Colonic mucosa (tissue), 4 donors: ENCODE measurements at regions not wholly inside any gene's neighbourhood (a gene's known extent, or its start where the extent isn't known, plus 50 kb on each side); places are given as distances from the start of the nearest gene placed in this dataset.

Experiments used
- DNase-seq: peaks from one replicate; pipeline ENCODE4 v3.0.0-alpha.2; 2020
- H3K27ac ChIP-seq: fragments of 200-600 bp; one replicate; pipeline ENCODE4 v1.8.0; 2021
- H3K27me3 ChIP-seq: fragments of 200-600 bp; one replicate; pipeline ENCODE4 v1.8.0; 2021
- H3K36me3 ChIP-seq: fragments of 200-600 bp; one replicate; pipeline ENCODE4 v1.8.0; 2021
- H3K4me1 ChIP-seq: fragments of 200-600 bp; one replicate; pipeline ENCODE4 v1.8.0; 2021; ENCODE audit warnings: mild to moderate bottlenecking
- H3K4me3 ChIP-seq: fragments of 200-600 bp; one replicate; pipeline ENCODE4 v1.8.0; 2021
- H3K9ac ChIP-seq, 2 donors: one replicate each; pipeline ENCODE4 v1.7.0; 2013; ENCODE audit warnings: control low read depth in 2 of 2, low read depth in 2 of 2, low read length in 2 of 2
- H3K9me3 ChIP-seq: fragments of 200-600 bp; one replicate; pipeline ENCODE4 v1.8.0; 2021
- intact Hi-C: fragments of 100-400 bp; cut with DNase I; formaldehyde crosslinking; loops from one replicate; pipeline ENCODE4 v1.14.1; 2022
- TF ChIP-seq, protein P1 (sequence below): fragments of 200-600 bp; IDR thresholded peaks from one replicate; pipeline ENCODE4 v1.8.0; 2022; ENCODE audit warnings: antibody characterized with exemption, mild to moderate bottlenecking
- donor health status: healthy.
- donor health status: DM: no; HTN: no; CAD: no.
- donor health status: DM: no; HTN: no; CAD: no.

DNA sequence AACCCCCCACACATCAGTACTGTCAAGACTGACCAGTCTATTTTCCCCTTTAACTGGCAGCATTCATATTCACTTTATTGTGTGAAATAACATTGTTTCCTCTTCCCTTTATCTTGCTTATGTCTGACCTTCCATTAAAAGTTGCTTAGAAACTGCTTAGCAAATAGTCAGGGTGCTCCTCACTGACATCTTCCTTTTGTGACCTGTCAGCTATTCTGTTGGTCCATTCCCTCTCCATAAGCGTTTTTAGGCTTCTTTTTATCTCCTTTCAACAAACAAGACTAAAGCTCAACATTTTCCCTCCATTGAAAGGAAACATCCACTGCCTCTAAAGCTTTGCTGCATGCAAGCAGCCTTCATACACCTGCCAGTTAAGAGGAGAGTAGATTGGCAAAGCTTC is 147.7 kb upstream of the VGLL2 start:
- no peak overlapping the region for H3K27ac ChIP-seq
- no peak overlapping the region for H3K9ac ChIP-seq
- no peaks in the 10 kb centered on the region for H3K4me1 ChIP-seq
- intact Hi-C loops = no loop called here
- no peaks in the 10 kb centered on the region for H3K36me3 ChIP-seq
- TF ChIP-seq, protein P1, sequence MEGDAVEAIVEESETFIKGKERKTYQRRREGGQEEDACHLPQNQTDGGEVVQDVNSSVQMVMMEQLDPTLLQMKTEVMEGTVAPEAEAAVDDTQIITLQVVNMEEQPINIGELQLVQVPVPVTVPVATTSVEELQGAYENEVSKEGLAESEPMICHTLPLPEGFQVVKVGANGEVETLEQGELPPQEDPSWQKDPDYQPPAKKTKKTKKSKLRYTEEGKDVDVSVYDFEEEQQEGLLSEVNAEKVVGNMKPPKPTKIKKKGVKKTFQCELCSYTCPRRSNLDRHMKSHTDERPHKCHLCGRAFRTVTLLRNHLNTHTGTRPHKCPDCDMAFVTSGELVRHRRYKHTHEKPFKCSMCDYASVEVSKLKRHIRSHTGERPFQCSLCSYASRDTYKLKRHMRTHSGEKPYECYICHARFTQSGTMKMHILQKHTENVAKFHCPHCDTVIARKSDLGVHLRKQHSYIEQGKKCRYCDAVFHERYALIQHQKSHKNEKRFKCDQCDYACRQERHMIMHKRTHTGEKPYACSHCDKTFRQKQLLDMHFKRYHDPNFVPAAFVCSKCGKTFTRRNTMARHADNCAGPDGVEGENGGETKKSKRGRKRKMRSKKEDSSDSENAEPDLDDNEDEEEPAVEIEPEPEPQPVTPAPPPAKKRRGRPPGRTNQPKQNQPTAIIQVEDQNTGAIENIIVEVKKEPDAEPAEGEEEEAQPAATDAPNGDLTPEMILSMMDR = no peak
- H3K9me3 ChIP-seq = no peaks in the 10 kb centered on the region
- DNase-seq = no peak
- H3K27me3 ChIP-seq = no peaks in the 10 kb centered on the region
- H3K4me3 ChIP-seq = no peak overlapping the region

DNA sequence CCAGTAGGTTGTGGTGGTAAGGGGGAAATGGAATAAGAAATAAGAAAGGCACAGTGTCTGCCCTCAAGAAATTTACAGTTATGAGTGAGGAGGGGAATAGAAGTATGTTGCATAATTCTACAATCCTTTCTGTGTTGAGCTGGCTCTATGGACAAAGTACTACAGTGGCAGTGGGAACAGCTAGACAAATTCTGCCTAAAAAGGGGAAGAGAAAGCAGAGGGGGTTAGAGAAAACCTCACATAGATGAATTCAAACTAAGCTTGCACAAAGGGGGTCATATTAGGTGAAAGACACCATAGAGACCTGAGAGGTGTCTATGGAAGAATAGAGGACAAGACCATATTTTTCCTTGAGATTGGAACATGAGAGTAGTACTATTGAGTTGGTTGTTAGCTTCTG is 146.9 kb upstream of the VGLL2 start:
- Histone ChIP-seq H3K9ac (no peak overlapping the region), H3K9me3 (no peaks in the 10 kb centered on the region), H3K4me3 (no peak overlapping the region), H3K27me3 (no peaks in the 10 kb centered on the region), H3K27ac (no peak overlapping the region), H3K36me3 (no peaks in the 10 kb centered on the region), H3K4me1 (no peaks in the 10 kb centered on the region)
- intact Hi-C loops = no loop called here
- TF ChIP-seq, protein P1 = no peak
- DNase-seq = no peak

DNA sequence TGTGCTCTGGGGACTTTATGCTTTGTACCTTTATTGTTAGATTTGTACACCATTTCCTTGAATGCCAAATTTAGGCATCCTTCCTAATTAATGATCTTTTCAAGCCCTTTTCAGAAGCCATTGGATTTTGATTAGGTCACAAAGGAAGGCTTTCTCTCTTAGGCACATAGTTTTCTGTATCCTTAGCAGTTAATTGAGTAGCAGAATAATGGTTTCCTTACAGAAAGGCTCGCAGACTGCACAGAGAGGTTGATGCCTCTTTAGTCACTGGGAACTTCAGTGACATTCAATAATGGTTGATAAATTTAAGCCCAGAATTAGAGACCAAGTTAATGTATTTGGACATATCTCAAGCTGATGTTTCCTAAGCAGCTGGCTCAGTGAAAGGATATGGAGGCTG is 139.1 kb upstream of the VGLL2 start:
- no peak overlapping the region for H3K9ac ChIP-seq
- H3K36me3 ChIP-seq = no peaks in the 10 kb centered on the region
- H3K9me3 ChIP-seq = no peaks in the 10 kb centered on the region
- intact Hi-C loops = no loop called here
- no peak for DNase-seq
- H3K27me3 ChIP-seq = no peaks in the 10 kb centered on the region
- TF ChIP-seq, protein P1 = no peak
- no peaks in the 10 kb centered on the region for H3K4me1 ChIP-seq
- no peak overlapping the region for H3K4me3 ChIP-seq
- H3K27ac ChIP-seq = no peak overlapping the region

DNA sequence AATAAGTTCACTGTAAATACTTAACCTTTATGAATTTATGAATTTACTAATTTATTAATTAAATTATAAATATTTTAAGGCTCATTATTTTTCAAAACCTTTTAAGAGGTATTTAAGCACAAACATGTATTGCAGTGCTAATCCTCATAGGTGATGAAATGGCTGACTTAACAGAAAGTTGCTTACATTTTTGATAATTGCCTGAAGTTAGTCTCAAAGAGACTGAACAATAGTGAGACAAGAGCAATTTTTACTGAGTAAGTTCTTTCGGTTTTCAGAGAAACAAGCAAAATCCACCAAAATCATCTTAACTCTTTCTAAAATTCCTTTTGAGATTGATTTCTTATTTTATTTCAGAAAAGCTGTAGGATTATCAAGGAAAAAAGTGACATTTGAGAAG is 137.3 kb upstream of the VGLL2 start:
- Histone ChIP-seq H3K27me3 (no peaks in the 10 kb centered on the region), H3K9me3 (no peaks in the 10 kb centered on the region), H3K36me3 (no peaks in the 10 kb centered on the region), H3K4me3 (no peak overlapping the region), H3K4me1 (no peaks in the 10 kb centered on the region), H3K27ac (no peak overlapping the region), H3K9ac (no peak overlapping the region)
- DNase-seq = no peak
- TF ChIP-seq, protein P1 = no peak
- intact Hi-C loops = no loop called here

DNA sequence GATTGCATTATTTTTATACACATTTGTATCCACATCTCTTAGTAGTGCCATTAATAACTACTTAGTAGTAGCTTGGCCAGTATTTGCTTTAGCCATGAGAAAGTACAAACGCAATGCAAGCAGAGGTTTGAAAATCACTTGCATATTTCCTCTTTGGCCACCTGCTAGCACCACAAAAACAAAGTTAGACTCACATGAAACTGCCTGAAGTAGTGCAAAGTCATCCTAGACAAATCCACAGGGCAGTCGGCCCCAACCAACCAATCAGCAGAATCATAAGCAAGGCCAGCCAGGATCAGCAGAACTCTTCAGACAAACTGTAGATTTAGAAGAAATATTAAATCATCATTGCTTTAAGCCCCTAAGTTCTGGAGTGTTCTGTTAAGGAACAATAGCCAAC is 135.2 kb upstream of the VGLL2 start:
- Histone ChIP-seq H3K27me3 (no peaks in the 10 kb centered on the region), H3K27ac (no peak overlapping the region), H3K36me3 (no peaks in the 10 kb centered on the region), H3K9ac (no peak overlapping the region), H3K4me3 (no peak overlapping the region), H3K9me3 (no peaks in the 10 kb centered on the region), H3K4me1 (no peaks in the 10 kb centered on the region)
- DNase-seq = no peak
- TF ChIP-seq, protein P1 = no peak
- intact Hi-C loops = no loop called here

DNA sequence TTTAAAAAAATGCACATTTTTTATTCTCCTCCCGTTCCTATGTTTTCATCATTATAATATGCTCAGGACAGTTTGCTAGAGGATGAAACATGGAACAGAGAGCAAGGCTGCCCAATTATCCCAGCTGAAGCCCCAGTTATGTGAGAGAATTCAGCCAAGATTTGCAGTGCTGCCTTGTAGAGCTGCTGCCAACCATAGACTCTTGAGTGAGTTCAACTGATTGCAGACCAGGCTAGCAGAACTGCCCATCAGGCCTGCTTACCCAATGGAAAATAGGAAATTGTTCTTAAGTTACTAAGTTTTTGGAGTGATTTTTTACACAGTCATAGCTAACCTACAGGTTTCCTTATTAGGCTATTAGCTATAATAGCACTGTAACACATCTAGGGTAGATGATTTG is 128.7 kb upstream of the VGLL2 start:
- no peak overlapping the region for H3K9ac ChIP-seq
- no peak overlapping the region for H3K4me3 ChIP-seq
- DNase-seq = no peak
- intact Hi-C loops = no loop called here
- H3K9me3 ChIP-seq = no peaks in the 10 kb centered on the region
- TF ChIP-seq, protein P1 = no peak
- no peaks in the 10 kb centered on the region for H3K27me3 ChIP-seq
- no peak overlapping the region for H3K27ac ChIP-seq
- no peaks in the 10 kb centered on the region for H3K36me3 ChIP-seq
- no peaks in the 10 kb centered on the region for H3K4me1 ChIP-seq
